ENCODE measurements at regions not wholly inside any gene's neighbourhood (a gene's known extent, or its start where the extent isn't known, plus 50 kb on each side); places are given as distances from the start of the nearest gene placed in this dataset.
A peak's percentile ranks its signal among the peaks of the same experiment; 100 is the strongest.

DNA sequence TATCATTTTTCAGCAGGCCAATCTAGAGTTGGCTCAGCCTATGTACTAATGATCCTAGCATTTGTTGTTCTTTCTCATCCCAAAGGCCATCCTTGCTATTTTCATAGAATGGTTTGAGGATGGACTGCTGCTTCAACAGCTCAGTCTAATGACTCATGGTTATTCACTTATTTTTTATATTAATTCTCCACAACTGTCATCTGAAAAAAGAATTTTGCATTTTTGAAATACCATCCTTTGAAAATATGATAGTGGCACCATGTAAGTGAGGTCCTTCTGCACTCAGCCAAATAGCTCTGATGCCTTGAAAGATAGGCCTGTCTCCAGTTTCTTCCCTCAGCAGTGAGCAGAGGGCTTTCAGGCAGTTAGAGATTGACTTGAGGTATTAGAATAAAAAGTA is 377.5 kb downstream of the LMO4 start:
- TF ChIP-seq, protein P1, sequence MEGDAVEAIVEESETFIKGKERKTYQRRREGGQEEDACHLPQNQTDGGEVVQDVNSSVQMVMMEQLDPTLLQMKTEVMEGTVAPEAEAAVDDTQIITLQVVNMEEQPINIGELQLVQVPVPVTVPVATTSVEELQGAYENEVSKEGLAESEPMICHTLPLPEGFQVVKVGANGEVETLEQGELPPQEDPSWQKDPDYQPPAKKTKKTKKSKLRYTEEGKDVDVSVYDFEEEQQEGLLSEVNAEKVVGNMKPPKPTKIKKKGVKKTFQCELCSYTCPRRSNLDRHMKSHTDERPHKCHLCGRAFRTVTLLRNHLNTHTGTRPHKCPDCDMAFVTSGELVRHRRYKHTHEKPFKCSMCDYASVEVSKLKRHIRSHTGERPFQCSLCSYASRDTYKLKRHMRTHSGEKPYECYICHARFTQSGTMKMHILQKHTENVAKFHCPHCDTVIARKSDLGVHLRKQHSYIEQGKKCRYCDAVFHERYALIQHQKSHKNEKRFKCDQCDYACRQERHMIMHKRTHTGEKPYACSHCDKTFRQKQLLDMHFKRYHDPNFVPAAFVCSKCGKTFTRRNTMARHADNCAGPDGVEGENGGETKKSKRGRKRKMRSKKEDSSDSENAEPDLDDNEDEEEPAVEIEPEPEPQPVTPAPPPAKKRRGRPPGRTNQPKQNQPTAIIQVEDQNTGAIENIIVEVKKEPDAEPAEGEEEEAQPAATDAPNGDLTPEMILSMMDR (IDR thresholded peaks at IDR 0.05; ENCODE audit: insufficient read depth, low read depth, low read length), result no peak
- ChIA-PET POLR2A (no interaction called here), CTCF (interaction anchor here (1.2 kb wide), 1 partner anchor 414 kb away, joined by 4 read pairs; no protein-coding TSS in a partner anchor)
- Histone ChIP-seq H3K27me3 (ENCODE audit: control insufficient read depth, insufficient read depth, low read length) (no peaks in the 10 kb centered on the region), H3K4me3 (ENCODE audit: low read depth, low read length) (no peak overlapping the region), H3K36me3 (ENCODE audit: control insufficient read depth, insufficient read depth, low read length) (no peaks in the 10 kb centered on the region)
- peak; percentile 28 for DNase-seq (ENCODE audit: low read depth)

DNA sequence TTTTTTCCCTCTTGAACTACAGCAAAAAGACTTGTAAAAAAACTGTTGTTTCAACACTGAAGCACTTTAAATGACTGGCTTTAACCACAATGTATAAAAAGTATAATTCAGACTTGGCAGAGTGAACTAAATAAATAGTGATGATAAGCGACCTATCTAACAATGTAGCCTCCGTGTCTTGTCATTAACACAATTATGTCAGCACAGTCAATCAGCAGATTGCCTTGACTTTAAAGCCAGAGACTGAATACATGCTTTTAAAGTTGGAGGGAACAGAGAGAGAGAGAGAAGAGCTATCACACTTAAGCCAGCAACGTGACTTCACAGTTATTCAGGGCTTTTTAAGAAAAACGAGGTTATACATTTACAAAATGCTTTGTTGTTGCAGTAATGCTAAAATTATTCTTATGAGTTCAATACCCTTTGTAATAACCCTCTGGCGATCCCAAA is 378.1 kb downstream of the LMO4 start:
- no peak overlapping the region for H3K4me3 ChIP-seq (ENCODE audit: low read depth, low read length)
- TF ChIP-seq, protein P1 (IDR thresholded peaks at IDR 0.05; ENCODE audit: insufficient read depth, low read depth, low read length), result no peak
- ChIA-PET POLR2A (no interaction called here), CTCF (interaction anchor here (1.2 kb wide), 1 partner anchor 415 kb away, joined by 4 read pairs; no protein-coding TSS in a partner anchor)
- H3K27me3 ChIP-seq (ENCODE audit: control insufficient read depth, insufficient read depth, low read length), result no peaks in the 10 kb centered on the region
- no peaks in the 10 kb centered on the region for H3K36me3 ChIP-seq (ENCODE audit: control insufficient read depth, insufficient read depth, low read length)
- no peak for DNase-seq (ENCODE audit: low read depth)

DNA sequence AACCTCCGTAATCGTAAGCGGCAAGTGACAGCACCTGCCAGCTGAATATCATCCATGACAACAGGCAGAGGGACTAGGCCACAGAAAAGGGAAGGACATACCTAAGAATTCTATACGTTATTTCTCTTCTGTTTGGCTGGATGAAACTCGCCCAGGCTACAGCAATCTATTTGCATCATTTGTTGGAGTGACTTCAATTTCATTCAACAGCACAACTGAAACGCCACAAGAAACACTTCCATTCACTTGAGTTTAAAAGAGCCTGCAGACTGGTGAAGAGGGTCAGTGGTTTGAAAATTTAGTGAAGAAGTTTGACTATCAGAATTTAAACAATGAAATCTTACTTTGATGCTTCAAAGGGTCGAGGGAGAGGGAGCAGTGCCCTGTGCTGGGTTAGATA is 378.7 kb downstream of the LMO4 start:
- POLR2A ChIA-PET, result no interaction called here

DNA sequence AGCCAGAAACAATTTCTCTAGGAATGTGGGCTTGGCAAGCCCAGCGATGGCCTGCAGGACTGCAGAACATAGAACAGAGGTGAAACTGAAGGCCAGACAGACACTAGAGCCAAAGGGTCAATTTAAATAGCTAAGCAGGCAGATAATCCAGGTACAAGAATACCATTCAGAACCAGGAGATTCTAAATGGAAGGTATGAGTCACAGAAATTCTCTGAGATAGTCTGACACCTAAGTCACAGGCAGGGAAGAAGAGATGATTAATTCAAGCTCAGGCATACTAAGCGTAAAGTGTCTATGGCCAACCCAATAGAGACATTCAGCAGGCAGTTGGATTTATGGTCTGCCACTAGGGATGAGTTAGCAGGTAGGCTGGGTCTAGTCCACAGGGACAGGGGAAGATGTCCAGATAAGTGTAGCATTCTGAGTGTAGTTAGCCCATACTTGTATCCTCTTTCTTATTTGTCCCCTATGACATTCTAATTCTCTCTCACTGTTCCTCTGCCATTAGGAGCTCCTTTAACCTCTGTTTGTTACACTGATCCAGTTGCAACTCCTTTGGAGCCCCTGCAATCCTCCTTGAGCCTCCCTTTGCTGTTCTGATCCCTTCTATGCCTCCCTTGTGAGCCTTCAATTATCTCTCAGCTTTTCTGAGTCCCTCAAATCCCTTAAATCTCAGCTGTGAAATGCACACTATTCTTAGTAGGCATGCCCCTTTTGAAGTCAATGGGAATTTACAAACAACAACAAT is 383.8 kb downstream of the LMO4 start:
- no peaks in the 10 kb centered on the region for H3K36me3 ChIP-seq (ENCODE audit: control insufficient read depth, insufficient read depth, low read length)
- ChIA-PET CTCF (interaction anchor here (0.9 kb wide), 1 partner anchor 19 kb away, joined by 3 read pairs; no protein-coding TSS in a partner anchor), POLR2A (no interaction called here)
- TF ChIP-seq, protein P1 (IDR thresholded peaks at IDR 0.05; ENCODE audit: insufficient read depth, low read depth, low read length), result no peak
- no peak for DNase-seq (ENCODE audit: low read depth)
- H3K4me3 ChIP-seq (ENCODE audit: low read depth, low read length), result no peak overlapping the region
- no peaks in the 10 kb centered on the region for H3K27me3 ChIP-seq (ENCODE audit: control insufficient read depth, insufficient read depth, low read length)

More for the DNA sequence above, 378.7 kb downstream of the LMO4 start:
- Histone ChIP-seq H3K36me3 (ENCODE audit: control insufficient read depth, insufficient read depth, low read length) (no peaks in the 10 kb centered on the region), H3K4me3 (ENCODE audit: low read depth, low read length) (no peak overlapping the region), H3K27me3 (ENCODE audit: control insufficient read depth, insufficient read depth, low read length) (no peaks in the 10 kb centered on the region)
- no peak for DNase-seq (ENCODE audit: low read depth)
- TF ChIP-seq, protein P1 (IDR thresholded peaks at IDR 0.05; ENCODE audit: insufficient read depth, low read depth, low read length), result no peak
- CTCF ChIA-PET, result no interaction called here

DNA sequence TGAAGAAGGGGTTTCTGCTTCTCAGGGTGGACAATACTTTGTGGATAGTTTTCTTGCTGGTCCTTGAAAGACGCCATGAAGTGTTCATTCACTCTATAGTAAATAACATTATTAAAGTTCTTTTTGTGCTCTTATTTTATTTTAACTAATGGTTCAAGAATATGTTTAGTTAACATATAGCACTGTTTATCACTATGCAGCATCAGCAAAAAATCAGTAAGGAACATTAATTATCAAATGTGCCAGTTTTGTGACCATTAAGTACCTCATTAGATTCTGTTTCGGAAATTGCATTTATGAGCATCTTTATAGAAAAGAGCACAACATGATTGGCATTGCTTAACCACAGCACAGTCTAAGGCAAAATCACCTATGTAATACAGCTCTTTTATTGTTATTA is 385.6 kb downstream of the LMO4 start:
- H3K4me3 ChIP-seq (ENCODE audit: low read depth, low read length), result no peak overlapping the region
- H3K27me3 ChIP-seq (ENCODE audit: control insufficient read depth, insufficient read depth, low read length), result no peaks in the 10 kb centered on the region
- no peak for DNase-seq (ENCODE audit: low read depth)
- POLR2A ChIA-PET, result no interaction called here
- TF ChIP-seq, protein P1 (IDR thresholded peaks at IDR 0.05; ENCODE audit: insufficient read depth, low read depth, low read length), result no peak
- CTCF ChIA-PET, result no interaction called here
- H3K36me3 ChIP-seq (ENCODE audit: control insufficient read depth, insufficient read depth, low read length), result no peaks in the 10 kb centered on the region
